ENCODE measurements at regions not wholly inside any gene's neighbourhood (a gene's known extent, or its start where the extent isn't known, plus 50 kb on each side); places are given as distances from the start of the nearest gene placed in this dataset.

- no peak for TF ChIP-seq ZNF331 (CRISPR knock-in tag; IDR thresholded peaks at IDR 0.05; ENCODE audit: low read depth)
Observed at GRCh38 chr14:101350021-101350420, 211.3 kb upstream of the DIO3 start (continued).

DNA sequence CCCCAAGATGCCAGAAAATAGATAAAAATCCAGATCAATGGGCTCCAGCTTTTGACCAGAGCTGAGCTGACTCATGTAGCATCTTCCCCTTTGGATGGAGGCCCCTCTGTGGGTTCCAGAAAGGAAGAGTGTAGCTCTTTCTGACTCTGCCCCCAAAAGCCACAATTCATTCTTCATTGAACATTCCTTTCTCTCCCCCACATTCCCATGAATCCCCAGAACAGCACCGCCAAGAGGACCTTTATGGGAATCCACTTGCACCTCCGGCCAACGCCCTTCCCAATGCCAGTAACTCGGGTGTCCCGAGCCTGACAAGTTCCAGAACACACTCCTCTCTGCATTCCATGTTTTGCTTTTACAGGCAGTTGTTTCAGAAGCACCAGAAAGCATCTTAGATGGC is 210.6 kb upstream of the DIO3 start:
- Mint-ChIP-seq H3K27me3 (ENCODE audit: insufficient read depth, low read depth, poor library complexity) (peaks cover 5% of the 10 kb centered on the region), H3K4me1 (peaks cover 9% of the 10 kb centered on the region), H3K9me3 (peaks cover 52% of the 10 kb centered on the region), H3K36me3 (ENCODE audit: low read depth) (peaks cover 11% of the 10 kb centered on the region; the same call in 2 of the 3 replicates), H3K27ac (no peak overlapping the region), H3K4me3 (no peak overlapping the region)
- Histone ChIP-seq H3K79me2 (replicated peaks; ENCODE audit: insufficient read depth) (no peaks in the 10 kb centered on the region), H3K27ac (ENCODE audit: low read depth) (no peak overlapping the region), H3K4me2 (no peak overlapping the region), H3K4me1 (ENCODE audit: insufficient read depth) (no peaks in the 10 kb centered on the region), H4K20me1 (replicated peaks; ENCODE audit: insufficient read depth) (no peaks in the 10 kb centered on the region), H3K9me2 (ENCODE audit: insufficient read depth) (0 out of 2 replicates have a peak, but pooled peaks cover 3% of the 10 kb centered on the region), H2AFZ (no peak overlapping the region), H3K36me3 (ENCODE audit: insufficient read depth) (no peaks in the 10 kb centered on the region), H3F3A (replicated peaks; ENCODE audit: low read depth) (no peaks in the 10 kb centered on the region), H3K4me3 (no peak overlapping the region), H3K27me3 (ENCODE audit: insufficient read depth) (no peaks in the 10 kb centered on the region)
- peak; percentile 25 for DNase-seq (ENCODE audit: low spot score)
- ATAC-seq, result no peak
- TF ChIP-seq ZNF114 (CRISPR knock-in tag; IDR thresholded peaks at IDR 0.05) (no peak), EZH2phosphoT487 (IDR thresholded peaks at IDR 0.05; ENCODE audit: unreplicated experiment) (no peak)
- TF ChIP-seq, protein P1, sequence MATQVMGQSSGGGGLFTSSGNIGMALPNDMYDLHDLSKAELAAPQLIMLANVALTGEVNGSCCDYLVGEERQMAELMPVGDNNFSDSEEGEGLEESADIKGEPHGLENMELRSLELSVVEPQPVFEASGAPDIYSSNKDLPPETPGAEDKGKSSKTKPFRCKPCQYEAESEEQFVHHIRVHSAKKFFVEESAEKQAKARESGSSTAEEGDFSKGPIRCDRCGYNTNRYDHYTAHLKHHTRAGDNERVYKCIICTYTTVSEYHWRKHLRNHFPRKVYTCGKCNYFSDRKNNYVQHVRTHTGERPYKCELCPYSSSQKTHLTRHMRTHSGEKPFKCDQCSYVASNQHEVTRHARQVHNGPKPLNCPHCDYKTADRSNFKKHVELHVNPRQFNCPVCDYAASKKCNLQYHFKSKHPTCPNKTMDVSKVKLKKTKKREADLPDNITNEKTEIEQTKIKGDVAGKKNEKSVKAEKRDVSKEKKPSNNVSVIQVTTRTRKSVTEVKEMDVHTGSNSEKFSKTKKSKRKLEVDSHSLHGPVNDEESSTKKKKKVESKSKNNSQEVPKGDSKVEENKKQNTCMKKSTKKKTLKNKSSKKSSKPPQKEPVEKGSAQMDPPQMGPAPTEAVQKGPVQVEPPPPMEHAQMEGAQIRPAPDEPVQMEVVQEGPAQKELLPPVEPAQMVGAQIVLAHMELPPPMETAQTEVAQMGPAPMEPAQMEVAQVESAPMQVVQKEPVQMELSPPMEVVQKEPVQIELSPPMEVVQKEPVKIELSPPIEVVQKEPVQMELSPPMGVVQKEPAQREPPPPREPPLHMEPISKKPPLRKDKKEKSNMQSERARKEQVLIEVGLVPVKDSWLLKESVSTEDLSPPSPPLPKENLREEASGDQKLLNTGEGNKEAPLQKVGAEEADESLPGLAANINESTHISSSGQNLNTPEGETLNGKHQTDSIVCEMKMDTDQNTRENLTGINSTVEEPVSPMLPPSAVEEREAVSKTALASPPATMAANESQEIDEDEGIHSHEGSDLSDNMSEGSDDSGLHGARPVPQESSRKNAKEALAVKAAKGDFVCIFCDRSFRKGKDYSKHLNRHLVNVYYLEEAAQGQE (IDR thresholded peaks at IDR 0.05; ENCODE audit: unreplicated experiment), result no peak
- TF ChIP-seq, protein P2, sequence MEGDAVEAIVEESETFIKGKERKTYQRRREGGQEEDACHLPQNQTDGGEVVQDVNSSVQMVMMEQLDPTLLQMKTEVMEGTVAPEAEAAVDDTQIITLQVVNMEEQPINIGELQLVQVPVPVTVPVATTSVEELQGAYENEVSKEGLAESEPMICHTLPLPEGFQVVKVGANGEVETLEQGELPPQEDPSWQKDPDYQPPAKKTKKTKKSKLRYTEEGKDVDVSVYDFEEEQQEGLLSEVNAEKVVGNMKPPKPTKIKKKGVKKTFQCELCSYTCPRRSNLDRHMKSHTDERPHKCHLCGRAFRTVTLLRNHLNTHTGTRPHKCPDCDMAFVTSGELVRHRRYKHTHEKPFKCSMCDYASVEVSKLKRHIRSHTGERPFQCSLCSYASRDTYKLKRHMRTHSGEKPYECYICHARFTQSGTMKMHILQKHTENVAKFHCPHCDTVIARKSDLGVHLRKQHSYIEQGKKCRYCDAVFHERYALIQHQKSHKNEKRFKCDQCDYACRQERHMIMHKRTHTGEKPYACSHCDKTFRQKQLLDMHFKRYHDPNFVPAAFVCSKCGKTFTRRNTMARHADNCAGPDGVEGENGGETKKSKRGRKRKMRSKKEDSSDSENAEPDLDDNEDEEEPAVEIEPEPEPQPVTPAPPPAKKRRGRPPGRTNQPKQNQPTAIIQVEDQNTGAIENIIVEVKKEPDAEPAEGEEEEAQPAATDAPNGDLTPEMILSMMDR (conservative IDR thresholded peaks at IDR 0.05; ENCODE audit: low read depth in 2 of 2), result 0 out of 4 replicates have a peak, but pooled peaks of 1 of the 2 experiments have one; percentile 7

DNA sequence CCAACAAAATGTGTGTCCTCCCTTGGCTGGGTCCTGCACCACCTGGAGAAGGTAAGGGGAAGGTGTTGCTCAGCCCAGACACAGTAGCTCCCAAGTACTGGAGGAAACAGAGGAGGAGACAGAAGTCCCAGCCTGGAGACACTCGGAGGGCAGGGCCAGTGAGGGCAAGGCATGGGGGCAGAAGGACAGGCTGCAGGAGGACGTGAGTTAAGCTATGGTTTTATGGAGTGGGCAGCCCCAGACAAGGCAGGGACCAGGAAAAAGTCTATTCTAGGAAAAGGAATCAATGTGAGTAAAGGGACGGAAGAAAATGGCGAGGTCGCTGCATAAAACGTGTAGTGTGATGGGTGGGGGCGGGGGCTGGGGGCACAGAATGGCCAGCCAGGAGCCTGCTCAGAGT is 210.1 kb upstream of the DIO3 start:
- H3K36me3 ChIP-seq (ENCODE audit: insufficient read depth), result no peaks in the 10 kb centered on the region
- no peaks in the 10 kb centered on the region for H3F3A ChIP-seq (replicated peaks; ENCODE audit: low read depth)
- DNase-seq (ENCODE audit: low spot score), result no peak
- Mint-ChIP-seq H3K4me1 (peaks cover 9% of the 10 kb centered on the region), H3K36me3 (ENCODE audit: low read depth) (peaks cover 11% of the 10 kb centered on the region; the same call in 2 of the 3 replicates), H3K27me3 (ENCODE audit: insufficient read depth, low read depth, poor library complexity) (peaks cover 5% of the 10 kb centered on the region), H3K9me3 (peaks cover 56% of the 10 kb centered on the region), H3K27ac (no peak overlapping the region), H3K4me3 (no peak overlapping the region)
- no peak overlapping the region for H3K27ac ChIP-seq (ENCODE audit: low read depth)
- H3K4me3 ChIP-seq, result no peak overlapping the region
- H3K79me2 ChIP-seq (replicated peaks; ENCODE audit: insufficient read depth), result no peaks in the 10 kb centered on the region
- H4K20me1 ChIP-seq (replicated peaks; ENCODE audit: insufficient read depth), result no peaks in the 10 kb centered on the region
- H3K4me1 ChIP-seq (ENCODE audit: insufficient read depth), result no peaks in the 10 kb centered on the region
- H3K27me3 ChIP-seq (ENCODE audit: insufficient read depth), result no peaks in the 10 kb centered on the region
- H2AFZ ChIP-seq, result no peak overlapping the region
- H3K9me2 ChIP-seq (ENCODE audit: insufficient read depth), result 0 out of 2 replicates have a peak, but pooled peaks cover 3% of the 10 kb centered on the region
- TF ChIP-seq, protein P3, sequence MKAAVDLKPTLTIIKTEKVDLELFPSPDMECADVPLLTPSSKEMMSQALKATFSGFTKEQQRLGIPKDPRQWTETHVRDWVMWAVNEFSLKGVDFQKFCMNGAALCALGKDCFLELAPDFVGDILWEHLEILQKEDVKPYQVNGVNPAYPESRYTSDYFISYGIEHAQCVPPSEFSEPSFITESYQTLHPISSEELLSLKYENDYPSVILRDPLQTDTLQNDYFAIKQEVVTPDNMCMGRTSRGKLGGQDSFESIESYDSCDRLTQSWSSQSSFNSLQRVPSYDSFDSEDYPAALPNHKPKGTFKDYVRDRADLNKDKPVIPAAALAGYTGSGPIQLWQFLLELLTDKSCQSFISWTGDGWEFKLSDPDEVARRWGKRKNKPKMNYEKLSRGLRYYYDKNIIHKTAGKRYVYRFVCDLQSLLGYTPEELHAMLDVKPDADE (IDR thresholded peaks at IDR 0.05), result no peak
- TF ChIP-seq POLR2AphosphoS5 (IDR thresholded peaks at IDR 0.05; ENCODE audit: low read depth) (no peak), ZNF331 (CRISPR knock-in tag; IDR thresholded peaks at IDR 0.05; ENCODE audit: low read depth) (no peak)
- ATAC-seq, result no peak
- H3K4me2 ChIP-seq, result no peak overlapping the region
